ENCODE measurements at regions not wholly inside any gene's neighbourhood (a gene's known extent, or its start where the extent isn't known, plus 50 kb on each side); places are given as distances from the start of the nearest gene placed in this dataset.

- TF ChIP-seq SMAD3 (CRISPR knock-in tag; IDR thresholded peaks at IDR 0.05; ENCODE audit: borderline replicate concordance) (no peak), PREB (CRISPR knock-in tag; IDR thresholded peaks at IDR 0.05; ENCODE audit: borderline replicate concordance) (no peak), MXD4 (CRISPR knock-in tag; IDR thresholded peaks at IDR 0.05; ENCODE audit: borderline replicate concordance) (no peak), IRF1 (CRISPR knock-in tag; IDR thresholded peaks at IDR 0.05) (no peak), CDX4 (CRISPR knock-in tag; IDR thresholded peaks at IDR 0.05; ENCODE audit: borderline replicate concordance) (no peak), ZNF281 (CRISPR knock-in tag; IDR thresholded peaks at IDR 0.05) (no peak)
These were observed 165.0 kb upstream of the SRRM4 start (continued) for GRCh38 chr12:118816296-118816695.

GRCh38 chr12:118821386-118821925 lies 159.9 kb upstream of the SRRM4 start:
- no peak for TF ChIP-seq RELA (CRISPR knock-in tag; IDR thresholded peaks at IDR 0.05; ENCODE audit: borderline replicate concordance)
- no peak for TF ChIP-seq ZMAT4 (CRISPR knock-in tag; IDR thresholded peaks at IDR 0.05)
- TF ChIP-seq STAT6 (CRISPR knock-in tag; conservative IDR thresholded peaks at IDR 0.05; ENCODE audit: low read depth): no peak
- TF ChIP-seq CREB1 (CRISPR knock-in tag; IDR thresholded peaks at IDR 0.05): no peak
- TF ChIP-seq KAT7 (CRISPR knock-in tag; IDR thresholded peaks at IDR 0.05; ENCODE audit: borderline replicate concordance): no peak
- TF ChIP-seq GRHL2 (CRISPR knock-in tag; IDR thresholded peaks at IDR 0.05; ENCODE audit: insufficient replicate concordance, severe bottlenecking): no peak
- TF ChIP-seq ZNF317 (CRISPR knock-in tag; IDR thresholded peaks at IDR 0.05; ENCODE audit: borderline replicate concordance, low read depth): no peak
- TF ChIP-seq ZNF423 (CRISPR knock-in tag; IDR thresholded peaks at IDR 0.05): no peak
- TF ChIP-seq E2F1 (CRISPR knock-in tag; IDR thresholded peaks at IDR 0.05): no peak
- TF ChIP-seq SOX15 (CRISPR knock-in tag; IDR thresholded peaks at IDR 0.05): no peak
- no peak for TF ChIP-seq ESRRA (CRISPR knock-in tag; IDR thresholded peaks at IDR 0.05; ENCODE audit: borderline replicate concordance)
- no peak for TF ChIP-seq ATF2 (CRISPR knock-in tag; IDR thresholded peaks at IDR 0.05; ENCODE audit: borderline replicate concordance, low read depth)
- no peak for TF ChIP-seq CBFB (CRISPR knock-in tag; IDR thresholded peaks at IDR 0.05; ENCODE audit: low read depth)
- no peaks in the 10 kb centered on the region for H3K36me3 Mint-ChIP-seq
- ChIA-PET CTCF (interaction anchor here (0.6 to 1.8 kb wide), 6 partner anchors 23 to 375 kb away, joined by 3 to 8 read pairs (median 3); no protein-coding TSS in a partner anchor), POLR2A (no interaction called here)
- no peak for DNase-seq (ENCODE audit: low spot score)
- no peaks in the 10 kb centered on the region for H3K9me3 Mint-ChIP-seq
- no peak overlapping the region for H3K27ac Mint-ChIP-seq
- H3K4me1 Mint-ChIP-seq: peaks cover 8% of the 10 kb centered on the region
- peaks cover 2% of the 10 kb centered on the region for H3K27me3 Mint-ChIP-seq (ENCODE audit: low read depth)
- ATAC-seq: peak; percentile 65; the same call in 1 of the 2 replicates
- H3K4me3 Mint-ChIP-seq: no peak overlapping the region
